HG03571 (cell line): ENCODE measurements at regions not wholly inside any gene's neighbourhood (a gene's known extent, or its start where the extent isn't known, plus 50 kb on each side); places are given as distances from the start of the nearest gene placed in this dataset.

Experiments used
- ATAC-seq: cut with Tn5 transposase; IDR thresholded peaks from one replicate; pipeline ENCODE4 v1.9.1; 2021; ENCODE audit not compliant: unreplicated experiment

GRCh38 chr14:85441909-85442643 is 87.9 kb upstream of the FLRT2 start:
- no peak for ATAC-seq

- ATAC-seq = no peak
Measured at GRCh38 chr14:85442996-85443395, 86.9 kb upstream of the FLRT2 start.

DNA sequence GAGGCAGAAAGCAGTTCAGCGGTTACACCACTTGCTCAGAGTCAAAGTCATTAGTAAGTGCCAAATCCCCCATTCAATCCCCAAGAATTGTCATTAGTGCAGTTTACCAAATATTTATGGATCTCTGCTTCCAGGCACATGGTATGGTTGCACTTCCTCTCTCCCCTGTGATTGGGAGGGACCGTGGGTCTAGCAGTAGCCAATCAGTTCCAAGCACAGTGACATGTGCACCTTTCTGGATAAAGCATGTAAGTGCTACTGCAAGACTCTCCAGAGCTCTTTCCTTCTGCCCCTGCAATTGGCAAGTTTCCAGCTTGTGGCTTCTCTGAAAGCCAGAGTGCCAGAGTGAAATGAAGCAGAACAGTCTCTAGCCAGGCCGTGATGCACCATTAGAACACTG is 85.3 kb upstream of the FLRT2 start:
- ATAC-seq = no peak

GRCh38 chr14:85445151-85445795 is 84.7 kb upstream of the FLRT2 start:
- ATAC-seq = no peak

DNA sequence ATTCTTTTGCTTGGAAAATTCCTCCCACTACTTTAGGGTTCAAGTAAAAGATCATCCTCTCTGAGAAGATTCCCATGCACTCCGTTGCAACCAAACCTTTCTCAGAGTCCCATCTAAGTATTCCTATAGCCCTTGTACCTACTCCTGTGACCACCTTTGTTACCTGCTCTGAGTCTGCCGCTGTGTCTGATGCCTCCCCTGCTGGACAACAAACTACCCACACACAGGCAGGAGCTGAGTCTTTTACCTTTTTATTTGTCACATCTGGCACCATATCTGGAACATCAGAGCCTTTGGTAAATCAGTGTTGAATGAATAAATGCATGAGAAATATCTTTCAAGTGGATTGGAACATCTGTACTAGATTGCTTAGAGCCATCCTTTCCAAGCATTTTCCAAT is 82.1 kb upstream of the FLRT2 start:
- no peak for ATAC-seq

GRCh38 chr14:85451421-85451820 is 78.5 kb upstream of the FLRT2 start:
- ATAC-seq = no peak

DNA sequence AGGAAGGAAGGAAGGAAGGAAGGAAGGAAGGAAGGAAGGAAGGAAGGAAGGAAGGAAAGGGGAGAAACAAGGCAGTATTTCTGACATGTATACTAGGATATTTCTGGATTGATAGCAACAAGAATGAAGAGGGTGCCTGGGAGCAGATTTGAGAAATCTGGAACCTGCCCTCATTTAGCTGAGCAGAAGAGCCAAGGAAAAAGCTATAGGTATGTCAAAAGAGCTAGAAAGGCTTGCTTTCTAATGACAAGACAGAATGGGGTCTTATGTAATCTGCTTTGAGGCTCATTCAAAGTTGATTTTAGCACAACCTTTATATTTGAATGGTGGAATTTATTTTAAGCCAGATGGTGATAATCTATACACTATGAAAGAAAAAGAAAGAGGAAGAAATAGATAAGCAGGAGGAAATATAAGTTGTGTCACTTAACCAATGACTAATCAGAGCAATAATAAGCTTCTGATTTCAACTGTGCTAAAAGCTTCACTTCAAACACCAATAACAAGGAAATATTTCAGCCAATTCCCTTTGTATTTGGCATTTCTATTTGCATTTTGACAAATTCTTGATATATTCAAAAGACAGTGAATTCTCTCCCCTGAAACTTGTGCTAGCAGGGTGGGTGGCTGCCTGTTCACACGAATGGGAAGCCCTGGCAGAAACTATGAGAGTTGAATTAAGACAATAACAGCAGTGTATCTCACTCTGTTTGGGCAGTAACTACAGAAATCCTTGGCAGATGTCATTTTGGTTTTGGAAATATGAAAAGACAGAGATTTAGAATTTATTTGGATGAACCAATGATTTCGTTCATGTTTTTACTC is 76.3 kb upstream of the FLRT2 start:
- ATAC-seq = no peak

GRCh38 chr14:85454226-85454813 is 75.6 kb upstream of the FLRT2 start:
- ATAC-seq = no peak

DNA sequence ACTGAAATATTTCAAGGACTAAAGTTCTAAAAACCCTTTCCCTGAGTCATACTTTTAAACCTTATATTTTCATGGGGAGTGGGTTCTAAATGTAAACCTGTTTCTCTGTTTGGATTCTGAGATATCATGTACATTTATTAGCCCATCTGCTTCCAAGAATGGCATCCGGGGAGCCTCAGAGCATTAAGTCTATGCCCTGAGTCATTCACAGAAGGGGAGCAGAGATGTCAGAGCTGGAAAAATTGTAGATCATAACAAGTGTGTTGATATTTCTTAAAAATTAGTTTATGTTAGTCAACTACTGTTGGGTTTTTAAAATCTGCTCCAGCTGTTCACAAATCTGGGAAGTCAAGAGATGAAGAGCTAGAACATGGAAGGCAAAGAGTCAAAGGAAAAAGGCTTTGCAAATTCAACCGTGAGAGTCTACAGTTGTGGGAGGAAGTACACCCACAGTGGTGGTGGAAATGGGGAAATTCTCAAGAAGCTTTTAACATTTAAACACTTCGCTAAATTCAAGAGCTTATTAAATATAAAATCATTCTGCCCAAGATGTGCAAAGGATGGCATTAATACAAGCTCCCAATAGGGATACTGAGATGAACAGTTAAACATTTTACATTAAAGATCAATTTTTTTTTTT is 70.5 kb upstream of the FLRT2 start:
- ATAC-seq = no peak

DNA sequence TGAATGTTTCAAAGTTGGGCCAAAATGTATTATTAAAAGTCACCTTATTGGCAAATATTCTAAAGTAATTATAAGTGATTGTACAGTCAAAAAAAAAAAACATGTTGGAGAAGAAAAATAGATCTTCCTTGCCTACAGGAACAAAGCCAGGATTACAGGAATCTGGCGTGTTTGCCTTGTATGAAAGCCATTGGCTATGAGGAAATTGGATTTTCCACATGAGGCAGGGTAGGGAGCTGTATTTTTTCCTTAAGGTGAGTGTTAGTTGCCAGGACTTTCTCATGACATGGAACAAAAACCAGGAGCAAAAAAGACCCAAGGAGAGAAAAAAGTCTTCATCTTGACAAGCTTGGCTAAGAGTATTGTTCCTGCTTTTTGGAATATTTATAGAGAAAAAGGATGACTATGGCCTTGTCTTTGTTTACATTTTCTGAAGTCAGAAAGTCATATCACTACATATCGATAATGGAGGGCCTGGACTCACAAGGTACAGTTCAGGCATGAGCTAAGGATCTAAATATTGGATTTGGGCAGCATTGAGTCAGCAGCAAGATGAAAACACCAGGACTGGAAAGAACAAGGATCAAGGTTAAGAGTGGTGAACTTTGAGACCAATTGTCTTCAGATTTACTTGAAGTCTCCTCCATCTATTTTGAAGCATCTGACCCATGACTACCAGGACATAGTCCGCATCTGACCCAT is 68.4 kb upstream of the FLRT2 start:
- ATAC-seq = no peak

GRCh38 chr14:85463512-85463911 is 66.4 kb upstream of the FLRT2 start:
- no peak for ATAC-seq

GRCh38 chr14:85464135-85464895 is 65.6 kb upstream of the FLRT2 start:
- ATAC-seq = no peak

DNA sequence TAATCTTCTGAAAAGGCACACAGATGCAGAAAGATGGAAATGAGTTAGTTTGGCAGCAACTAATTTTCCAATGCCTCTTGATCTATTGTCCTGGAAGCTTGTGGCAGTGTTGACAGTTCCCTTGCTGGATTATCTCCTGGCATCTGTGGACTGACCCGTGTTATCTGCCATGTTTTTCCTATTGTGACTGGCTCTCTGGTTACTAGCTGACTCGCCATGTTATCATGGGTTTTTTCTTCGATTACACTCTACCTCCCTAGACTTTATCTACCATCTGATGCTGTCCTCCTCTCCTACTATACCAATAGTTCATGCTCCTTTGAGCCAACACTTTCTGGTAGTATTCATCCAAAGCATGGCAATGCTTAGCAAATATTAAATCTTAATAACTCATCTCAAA is 63.3 kb upstream of the FLRT2 start:
- ATAC-seq = no peak

DNA sequence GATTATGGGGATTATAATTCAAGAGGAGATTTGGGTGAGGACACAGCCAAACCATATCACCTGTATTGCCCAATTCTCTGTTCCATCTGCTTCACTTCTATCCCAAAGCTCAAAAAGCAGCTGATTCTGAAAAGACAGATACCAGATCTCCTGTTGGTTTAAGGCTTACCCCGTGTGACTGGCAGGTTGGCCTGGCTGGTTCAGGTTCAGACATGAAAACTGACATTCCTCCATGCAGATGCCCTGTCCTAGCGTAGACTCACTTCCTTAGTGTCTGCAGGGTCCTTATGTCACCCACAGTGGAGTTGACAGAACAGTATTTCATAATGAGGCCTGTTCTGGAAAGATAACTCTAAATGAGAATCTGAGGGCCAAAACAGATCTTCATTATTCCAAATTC is 61.1 kb upstream of the FLRT2 start:
- ATAC-seq = no peak

DNA sequence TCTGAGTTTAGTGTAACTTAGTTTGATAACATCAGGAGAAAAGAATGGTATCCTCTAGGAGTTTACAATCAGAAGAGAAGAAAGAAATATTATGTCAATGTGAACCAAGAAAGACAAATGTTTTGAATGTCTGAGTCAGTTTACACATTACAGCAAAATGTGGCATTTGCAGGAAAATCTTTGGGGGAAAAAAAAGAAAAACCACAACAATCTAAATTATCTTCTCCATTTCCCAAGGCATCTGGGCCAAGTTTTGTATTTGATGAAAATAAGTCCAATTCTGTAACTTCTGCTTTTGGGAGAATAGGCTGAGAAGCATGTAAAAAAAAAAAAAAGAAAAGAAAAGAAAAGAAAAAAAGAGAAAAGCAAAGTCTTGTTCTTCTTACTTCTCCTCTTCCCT is 58.8 kb upstream of the FLRT2 start:
- no peak for ATAC-seq

GRCh38 chr14:85471744-85472143 is 58.2 kb upstream of the FLRT2 start:
- ATAC-seq = no peak

DNA sequence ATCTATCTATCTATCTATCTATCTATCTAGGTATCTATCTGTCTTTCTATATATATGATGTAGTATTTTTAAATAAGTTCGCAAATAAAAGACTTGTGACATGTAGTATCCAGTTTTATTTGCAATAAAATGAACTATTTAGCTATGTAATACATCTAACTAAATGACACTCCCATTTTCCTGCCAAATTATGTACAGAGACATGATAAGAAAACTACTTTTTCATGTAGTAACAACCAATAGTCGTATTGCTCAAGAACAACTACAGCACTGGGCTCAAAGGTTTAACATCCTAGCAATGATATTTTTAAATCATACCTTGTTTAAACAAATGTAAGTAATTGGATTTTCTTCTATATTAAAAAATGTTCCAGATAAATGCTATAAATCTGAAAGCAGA is 55.5 kb upstream of the FLRT2 start:
- ATAC-seq = no peak

GRCh38 chr14:85475113-85475512 is 54.8 kb upstream of the FLRT2 start:
- no peak for ATAC-seq

GRCh38 chr14:85479306-85479705 is 50.6 kb upstream of the FLRT2 start:
- ATAC-seq = no peak

- ATAC-seq = no peak
Measured at GRCh38 chr14:85479771-85480170, 50.2 kb upstream of the FLRT2 start.
